Neural crest cell (in vitro differentiated cells): ENCODE measurements at regions not wholly inside any gene's neighbourhood (a gene's known extent, or its start where the extent isn't known, plus 50 kb on each side); places are given as distances from the start of the nearest gene placed in this dataset.

ENCODE experiments used
- DNase-seq: peaks from one replicate; pipeline ENCODE4 v3.0.0; 2021; ENCODE audit warnings: low read depth, mixed read lengths, low spot score
- H3K27ac Mint-ChIP-seq: one replicate; pipeline ENCODE4 v1.8.0; 2021; ENCODE audit warnings: mild to moderate bottlenecking, mixed read lengths; ENCODE audit not compliant: unreplicated experiment
- H3K27me3 Mint-ChIP-seq: 2 replicates; pipeline ENCODE4 v1.8.0; 2021; ENCODE audit warnings: low read depth, mild to moderate bottlenecking, mixed read lengths
- H3K36me3 Mint-ChIP-seq: 2 replicates; pipeline ENCODE4 v1.8.0; 2021; ENCODE audit warnings: low read depth, mild to moderate bottlenecking, mixed read lengths
- H3K4me1 Mint-ChIP-seq: 2 replicates; pipeline ENCODE4 v1.8.0; 2021; ENCODE audit warnings: mixed read lengths
- H3K4me3 Mint-ChIP-seq: one replicate; pipeline ENCODE4 v1.8.0; 2021; ENCODE audit warnings: mild to moderate bottlenecking, mixed read lengths
- H3K9me3 Mint-ChIP-seq: 2 replicates; pipeline ENCODE4 v1.8.0; 2021; ENCODE audit warnings: mixed read lengths
- CTCF ChIP-seq: fragments of 200-600 bp; sonication (generic); conservative IDR thresholded peaks from 2 replicates; pipeline ENCODE4 v1.5.0; 2021; ENCODE audit warnings: antibody characterized with exemption, mild to moderate bottlenecking

GRCh38 chr1:24992124-24992760, 62.2 kb upstream of the RUNX3 start:
- no peak for DNase-seq
- Mint-ChIP-seq H3K9me3 (no peaks in the 10 kb centered on the region), H3K4me1 (peaks cover 9% of the 10 kb centered on the region), H3K36me3 (no peaks in the 10 kb centered on the region), H3K27me3 (no peaks in the 10 kb centered on the region), H3K27ac (no peak overlapping the region), H3K4me3 (no peak overlapping the region)
- no peak for TF ChIP-seq CTCF

DNA sequence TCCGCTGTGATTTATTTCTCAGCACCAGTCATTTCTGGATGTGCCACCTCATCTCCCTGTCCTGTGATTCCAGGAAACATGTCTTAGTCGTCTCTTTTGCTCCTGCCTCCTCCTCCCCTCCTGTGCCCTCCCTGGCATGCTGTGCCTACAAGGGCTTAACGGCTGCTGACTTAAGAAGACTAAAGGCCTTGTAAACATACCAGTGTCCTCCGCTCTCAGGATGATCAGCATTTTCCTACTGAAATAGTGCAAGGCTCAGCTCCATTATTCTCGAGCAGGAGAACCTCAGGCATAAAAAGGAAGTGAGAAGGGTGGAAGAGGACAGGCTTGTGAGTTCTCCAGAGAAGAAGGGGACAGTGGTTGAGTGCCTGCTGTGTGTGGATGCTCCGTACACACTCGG, 61.6 kb upstream of the RUNX3 start:
- no peak for TF ChIP-seq CTCF
- H3K27me3 Mint-ChIP-seq = no peaks in the 10 kb centered on the region
- no peaks in the 10 kb centered on the region for H3K9me3 Mint-ChIP-seq
- H3K27ac Mint-ChIP-seq = no peak overlapping the region
- H3K4me3 Mint-ChIP-seq = no peak overlapping the region
- H3K4me1 Mint-ChIP-seq = peaks cover 9% of the 10 kb centered on the region
- no peaks in the 10 kb centered on the region for H3K36me3 Mint-ChIP-seq
- DNase-seq = no peak

GRCh38 chr1:24990779-24991641, 60.9 kb upstream of the RUNX3 start:
- DNase-seq = no peak
- no peaks in the 10 kb centered on the region for H3K9me3 Mint-ChIP-seq
- H3K27me3 Mint-ChIP-seq = no peaks in the 10 kb centered on the region
- H3K4me3 Mint-ChIP-seq = no peak overlapping the region
- H3K4me1 Mint-ChIP-seq = peaks cover 9% of the 10 kb centered on the region
- H3K27ac Mint-ChIP-seq = no peak overlapping the region
- H3K36me3 Mint-ChIP-seq = no peaks in the 10 kb centered on the region
- TF ChIP-seq CTCF = no peak

GRCh38 chr1:24990136-24990535, 60.1 kb upstream of the RUNX3 start:
- H3K4me1 Mint-ChIP-seq = peaks cover 9% of the 10 kb centered on the region
- no peaks in the 10 kb centered on the region for H3K9me3 Mint-ChIP-seq
- no peak for DNase-seq
- no peak overlapping the region for H3K4me3 Mint-ChIP-seq
- H3K27me3 Mint-ChIP-seq = no peaks in the 10 kb centered on the region
- H3K36me3 Mint-ChIP-seq = no peaks in the 10 kb centered on the region
- H3K27ac Mint-ChIP-seq = no peak overlapping the region
- TF ChIP-seq CTCF = no peak

DNA sequence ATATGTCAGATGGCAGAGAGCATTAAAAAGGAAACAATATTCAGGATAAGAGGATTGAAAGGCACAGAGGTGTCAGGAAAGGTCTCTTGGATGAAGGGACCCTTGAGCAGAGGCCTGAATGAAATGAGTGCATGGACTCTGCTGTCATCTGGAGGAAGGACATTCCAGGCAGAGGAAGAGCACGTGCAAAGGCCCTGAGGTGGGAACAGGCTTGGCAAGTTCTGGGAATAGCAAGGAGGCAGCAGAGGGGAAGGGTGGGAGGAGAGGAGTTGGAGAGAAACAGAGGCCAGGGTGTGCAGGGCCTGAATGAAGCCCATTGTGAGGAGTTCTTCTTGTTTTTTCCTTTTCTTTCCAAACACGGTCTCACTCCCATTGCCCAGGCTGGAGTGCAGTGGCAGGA, 59.0 kb upstream of the RUNX3 start:
- no peak for TF ChIP-seq CTCF
- Mint-ChIP-seq H3K27me3 (no peaks in the 10 kb centered on the region), H3K27ac (peak overlapping the region; percentile 86), H3K4me3 (no peak overlapping the region), H3K4me1 (peaks cover 9% of the 10 kb centered on the region), H3K9me3 (no peaks in the 10 kb centered on the region), H3K36me3 (no peaks in the 10 kb centered on the region)
- DNase-seq = no peak
